HG02759 (cell line): ENCODE measurements at regions not wholly inside any gene's neighbourhood (a gene's known extent, or its start where the extent isn't known, plus 50 kb on each side); places are given as distances from the start of the nearest gene placed in this dataset.
"Not testable (repeated sequence)": the region's sequence is repeated elsewhere in the genome, so short reads cannot be mapped to it uniquely, and the experiment has no call there.

Experiments used
- ATAC-seq: cut with Tn5 transposase; IDR thresholded peaks from one replicate; pipeline ENCODE4 v1.9.1; 2021; ENCODE audit warnings: mild to moderate bottlenecking, moderate library complexity; ENCODE audit not compliant: unreplicated experiment

DNA sequence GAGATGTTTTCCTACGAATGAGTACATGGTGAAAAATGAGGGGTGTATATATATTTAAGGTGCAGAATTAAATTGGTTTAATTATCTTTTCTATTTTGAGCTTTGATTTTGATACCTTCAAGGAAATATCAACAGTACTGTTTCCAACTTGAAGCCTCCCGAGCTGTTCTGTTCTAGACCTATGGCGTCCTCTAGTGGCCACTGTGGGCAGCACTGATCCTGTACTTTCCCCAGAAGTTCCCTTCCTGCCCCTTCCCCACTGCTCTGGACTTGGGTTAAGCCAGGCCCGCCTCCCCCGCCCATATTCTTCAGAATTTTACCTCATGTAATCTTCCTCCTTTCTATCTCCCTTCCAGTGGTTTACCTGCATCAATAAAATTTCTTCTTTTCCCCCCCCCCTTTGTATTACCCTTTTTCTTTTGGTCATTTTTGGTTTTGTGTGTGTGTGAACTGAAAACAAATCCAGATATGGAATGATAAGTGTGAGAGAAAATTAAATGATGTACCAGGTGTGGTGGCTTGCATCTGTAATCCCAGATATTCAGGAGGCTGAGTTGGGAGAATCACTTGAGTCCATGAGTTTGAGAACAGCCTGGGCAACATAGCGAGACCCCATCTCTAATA is 1643.5 kb downstream of the TP53TG3F start:
- ATAC-seq, result no peak

DNA sequence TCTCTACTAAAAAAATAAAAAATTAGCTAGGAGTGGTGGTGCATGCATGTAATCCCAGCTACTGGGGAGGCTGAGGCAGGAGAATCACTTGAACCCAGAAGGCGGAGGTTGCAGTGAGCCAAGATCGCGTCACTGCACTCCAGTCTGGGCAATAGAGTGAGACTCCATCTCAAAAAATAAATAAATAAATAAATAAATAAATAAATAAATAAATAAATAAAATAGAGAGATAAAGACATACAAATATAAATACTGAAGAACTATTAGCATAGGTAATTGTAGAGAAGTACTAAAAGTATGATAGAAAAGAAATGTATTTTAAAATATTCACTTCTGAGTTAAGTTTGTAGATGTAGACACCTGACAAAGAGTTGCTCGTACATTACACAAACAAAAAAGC is 1652.4 kb downstream of the TP53TG3F start:
- not testable (repeated sequence) for ATAC-seq

DNA sequence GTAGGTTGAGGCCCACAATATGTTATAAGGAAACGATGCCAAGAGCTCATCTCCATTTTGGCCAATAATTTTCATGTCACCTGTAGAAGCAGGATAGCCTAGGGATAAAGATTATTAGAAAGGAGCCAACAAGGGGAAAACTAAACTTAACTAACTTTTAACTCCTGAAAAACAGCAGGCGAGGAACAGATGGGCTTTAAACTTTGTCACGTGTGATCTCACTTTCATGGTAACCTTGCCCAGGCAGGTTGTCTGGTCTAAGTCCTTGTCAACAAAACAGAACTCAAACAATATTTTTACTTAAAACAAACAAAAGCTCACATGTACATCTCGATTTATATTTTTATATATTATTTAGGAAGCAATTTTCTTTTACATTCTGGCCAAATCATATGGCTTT is 1672.0 kb downstream of the TP53TG3F start:
- no peak for ATAC-seq

DNA sequence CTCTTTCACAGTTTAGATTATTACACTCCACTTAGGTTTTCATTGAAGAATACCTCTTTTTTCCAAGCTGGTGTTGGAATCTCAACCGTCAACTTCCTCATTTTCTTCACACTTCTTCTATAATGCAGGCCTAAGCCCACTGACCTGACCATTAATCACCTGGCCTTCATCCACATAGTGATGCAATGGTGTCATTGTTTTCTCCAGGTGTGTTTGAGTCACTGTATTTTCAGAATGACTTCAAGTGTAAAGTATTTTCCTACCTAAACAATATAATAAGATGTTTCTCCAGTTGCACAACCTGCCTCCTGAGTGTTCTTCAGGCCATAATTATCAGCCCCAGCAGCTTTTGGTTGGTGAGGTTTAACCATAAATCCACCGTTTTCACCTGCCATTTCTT is 1675.1 kb downstream of the TP53TG3F start:
- ATAC-seq, result no peak

DNA sequence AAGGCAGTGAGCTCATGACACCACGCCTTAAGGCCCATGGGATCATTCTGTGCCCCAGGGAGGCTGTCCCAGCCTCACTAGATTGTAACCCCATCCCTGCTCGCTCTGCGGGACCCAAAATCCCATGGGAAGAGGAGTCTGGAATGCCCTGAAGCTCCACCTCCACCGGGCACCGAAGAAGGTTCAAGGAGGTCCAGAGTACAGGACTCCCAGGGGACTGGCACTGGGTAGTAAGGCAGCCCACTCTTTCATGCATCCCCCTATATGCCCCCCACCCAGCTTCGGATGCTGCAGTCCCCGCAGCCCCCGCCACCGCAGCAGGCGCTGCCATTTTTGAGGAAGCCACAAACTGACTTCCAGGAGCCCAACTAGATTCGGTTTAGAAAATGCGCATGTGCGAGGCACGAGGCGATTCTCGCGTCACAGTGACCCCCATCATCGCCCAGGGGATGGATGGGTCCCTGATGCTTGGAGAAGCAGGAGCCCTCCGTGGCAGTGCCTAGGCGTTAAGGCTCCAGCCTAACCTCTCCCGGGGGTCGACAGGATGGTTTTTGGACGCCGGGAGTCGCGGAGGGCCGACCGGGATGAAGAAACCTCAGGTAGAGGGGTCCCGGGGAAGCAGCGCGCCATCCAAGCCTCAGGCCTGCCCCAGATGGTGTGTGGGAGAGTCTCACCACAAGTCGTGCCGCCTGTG is 1681.0 kb downstream of the TP53TG3F start:
- no peak for ATAC-seq

DNA sequence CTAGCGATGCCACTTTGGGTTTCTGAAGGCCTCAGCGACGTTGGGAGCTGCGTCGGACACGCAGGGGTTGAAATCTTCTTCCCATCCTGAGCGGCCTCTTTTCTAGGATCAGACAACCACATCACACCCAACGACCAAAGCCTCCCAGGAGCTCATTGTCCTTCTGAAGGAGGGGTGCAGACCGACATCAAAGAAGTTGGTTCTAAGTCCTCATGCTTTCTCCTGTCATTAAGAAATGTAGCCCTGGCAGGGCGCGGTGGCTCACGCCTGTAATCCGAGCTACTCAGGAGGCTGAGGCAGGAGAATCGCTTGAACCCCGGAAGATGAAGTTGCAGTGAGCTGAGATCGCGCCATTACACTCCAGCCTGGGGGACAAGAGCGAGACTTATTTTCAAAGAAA is 1681.9 kb downstream of the TP53TG3F start:
- no peak for ATAC-seq

DNA sequence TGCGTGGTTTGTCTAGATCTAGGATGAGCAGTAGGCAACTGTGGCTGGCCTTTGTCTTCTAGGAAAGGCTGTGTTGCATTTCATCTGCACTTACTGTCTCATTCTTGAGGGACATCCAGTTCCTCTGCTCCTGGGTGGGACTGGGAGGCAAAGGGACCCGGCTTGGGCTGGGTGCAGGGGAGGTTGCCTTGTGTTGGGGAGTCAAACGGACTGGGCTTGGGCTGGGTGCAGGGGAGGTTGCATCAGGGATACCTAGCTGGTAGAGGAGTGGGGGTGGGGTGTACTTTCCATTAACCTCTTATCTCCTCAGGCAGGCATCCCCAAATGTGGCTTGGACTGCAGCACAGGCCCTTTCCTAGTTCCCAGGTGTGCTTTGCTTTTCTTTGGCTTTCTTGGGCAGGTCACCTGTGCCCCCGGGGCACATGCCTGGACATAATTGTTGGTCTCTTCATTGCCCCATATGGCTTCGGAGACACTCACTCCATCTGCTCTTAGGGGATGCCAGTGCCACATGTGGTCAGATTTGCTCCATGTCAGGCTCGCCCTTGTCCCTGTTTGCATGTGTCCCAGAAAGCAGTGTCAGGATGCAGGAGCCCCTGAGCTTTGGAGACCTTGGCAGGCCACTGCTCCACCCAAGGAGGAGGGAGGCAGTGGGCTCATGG is 1682.9 kb downstream of the TP53TG3F start:
- ATAC-seq, result no peak

DNA sequence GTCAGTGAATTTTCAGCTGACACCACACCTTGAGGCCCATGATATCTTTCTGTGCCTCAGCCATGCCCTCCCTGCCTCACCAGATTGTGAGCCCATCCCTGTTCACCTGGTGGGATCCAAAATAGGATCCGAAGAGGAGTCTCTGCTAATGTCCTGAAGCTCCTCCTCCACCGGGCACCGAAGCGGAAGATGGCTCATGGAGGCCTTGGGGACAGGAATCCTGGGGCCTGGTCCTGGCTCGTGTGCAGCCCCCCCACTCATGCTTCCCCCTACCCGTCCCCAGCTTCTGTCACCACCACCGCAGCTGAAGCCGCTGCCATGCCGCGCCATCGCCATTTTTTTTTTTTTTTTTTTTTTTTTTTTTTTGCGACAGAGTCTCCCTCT is 1683.4 kb downstream of the TP53TG3F start:
- no peak for ATAC-seq

DNA sequence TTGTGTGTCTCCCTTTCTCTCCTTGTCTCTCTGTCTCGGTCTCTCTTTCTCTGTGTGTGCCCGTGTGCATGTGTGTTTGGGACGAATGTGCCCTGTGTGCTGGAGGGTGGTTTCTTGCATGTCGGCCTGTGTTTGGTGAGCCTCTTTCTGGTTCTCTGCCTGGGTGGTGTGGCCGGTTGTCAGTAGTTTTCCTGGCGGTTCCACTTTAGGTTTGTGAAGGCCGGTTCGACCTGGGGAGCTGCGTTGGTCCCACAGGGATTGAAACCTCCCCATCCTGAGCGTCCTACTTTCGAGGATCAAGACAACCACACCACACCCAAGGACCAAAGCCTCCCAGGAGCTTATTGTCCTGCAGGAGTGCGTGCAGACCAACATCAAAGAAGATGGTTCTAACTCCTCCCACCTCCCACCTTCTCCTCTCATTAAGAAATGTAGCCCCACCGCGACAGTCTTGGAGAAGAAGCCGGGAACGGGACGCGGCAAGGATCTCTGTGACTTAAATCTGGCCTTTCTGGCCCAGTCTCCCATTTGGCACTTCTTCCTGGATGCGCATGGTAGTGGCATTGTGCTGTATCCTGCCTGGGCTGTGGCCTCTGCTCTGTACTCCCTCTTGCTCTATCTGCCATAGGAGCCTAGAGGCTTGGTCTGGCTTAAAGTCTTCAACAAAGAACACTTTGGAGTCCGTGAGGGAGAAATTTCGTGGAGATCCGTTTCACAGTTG is 1685.0 kb downstream of the TP53TG3F start:
- no peak for ATAC-seq

DNA sequence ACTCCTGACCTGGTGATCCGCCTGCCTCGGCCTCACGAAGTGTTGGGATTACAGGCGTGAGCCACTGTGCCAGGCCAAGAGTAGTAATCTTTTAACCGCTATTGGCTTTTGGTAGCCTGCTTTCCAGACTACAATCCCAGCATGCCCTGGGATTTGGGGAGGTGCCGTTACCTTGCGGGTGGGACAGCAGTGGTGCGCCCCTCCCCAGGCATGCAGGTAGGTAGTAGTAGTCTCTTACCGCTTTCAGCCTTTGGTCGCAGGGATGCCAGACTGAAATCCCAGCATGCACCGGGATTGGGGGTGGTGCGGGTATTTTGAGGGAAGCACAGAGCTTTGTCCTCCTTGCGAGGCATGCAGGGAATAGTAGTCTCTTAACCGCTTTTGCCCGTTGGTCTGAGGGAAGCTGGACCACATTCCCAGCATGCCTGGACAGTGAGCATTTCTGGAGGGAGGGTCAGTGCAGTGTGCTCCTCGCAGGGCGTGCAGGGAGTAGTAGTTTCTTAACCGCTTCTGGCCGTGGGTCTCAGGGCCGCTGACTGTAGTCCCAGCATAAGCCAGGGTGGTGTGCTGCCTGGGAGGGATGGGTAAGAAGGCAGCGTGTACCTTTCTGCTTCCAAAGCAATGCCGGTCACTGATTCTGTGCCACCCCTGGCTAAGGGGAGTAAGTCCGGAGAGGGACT is 1686.8 kb downstream of the TP53TG3F start:
- ATAC-seq, result no peak

DNA sequence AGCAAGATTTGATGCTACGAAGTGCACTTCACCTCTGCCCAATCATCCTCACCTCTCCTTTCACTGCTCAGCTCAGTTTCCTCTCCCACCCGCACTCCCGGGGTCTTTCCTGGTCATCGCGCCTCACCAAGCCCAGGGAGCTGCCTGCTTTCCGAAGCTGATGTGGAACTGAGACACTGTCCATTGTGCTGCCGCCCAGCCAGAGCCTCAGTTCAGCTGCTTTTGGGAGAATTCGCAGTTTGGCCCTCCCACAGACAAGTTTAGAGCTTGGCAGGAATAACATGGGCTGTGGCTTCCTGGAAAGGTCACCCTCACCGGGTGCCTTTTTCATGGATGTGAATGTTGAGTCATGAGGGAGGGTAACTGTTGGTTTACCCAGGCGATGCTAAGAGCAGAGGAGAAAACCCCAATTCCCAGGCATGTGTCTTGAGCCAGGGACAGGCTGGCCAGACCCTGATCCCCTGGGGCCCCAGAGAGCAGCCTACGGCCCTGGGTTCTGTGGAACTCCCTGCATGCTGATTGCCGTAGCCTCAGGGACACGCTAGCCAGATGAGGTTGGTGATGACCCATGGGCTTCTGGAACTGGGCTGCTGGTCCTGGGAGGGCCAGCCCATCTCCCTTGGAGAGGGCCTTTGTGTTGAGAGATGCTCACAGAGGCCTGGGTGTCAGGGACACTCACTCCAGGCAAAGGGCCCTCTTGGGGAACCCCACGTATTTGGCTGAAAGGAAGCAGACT is 1687.5 kb downstream of the TP53TG3F start:
- no peak for ATAC-seq

DNA sequence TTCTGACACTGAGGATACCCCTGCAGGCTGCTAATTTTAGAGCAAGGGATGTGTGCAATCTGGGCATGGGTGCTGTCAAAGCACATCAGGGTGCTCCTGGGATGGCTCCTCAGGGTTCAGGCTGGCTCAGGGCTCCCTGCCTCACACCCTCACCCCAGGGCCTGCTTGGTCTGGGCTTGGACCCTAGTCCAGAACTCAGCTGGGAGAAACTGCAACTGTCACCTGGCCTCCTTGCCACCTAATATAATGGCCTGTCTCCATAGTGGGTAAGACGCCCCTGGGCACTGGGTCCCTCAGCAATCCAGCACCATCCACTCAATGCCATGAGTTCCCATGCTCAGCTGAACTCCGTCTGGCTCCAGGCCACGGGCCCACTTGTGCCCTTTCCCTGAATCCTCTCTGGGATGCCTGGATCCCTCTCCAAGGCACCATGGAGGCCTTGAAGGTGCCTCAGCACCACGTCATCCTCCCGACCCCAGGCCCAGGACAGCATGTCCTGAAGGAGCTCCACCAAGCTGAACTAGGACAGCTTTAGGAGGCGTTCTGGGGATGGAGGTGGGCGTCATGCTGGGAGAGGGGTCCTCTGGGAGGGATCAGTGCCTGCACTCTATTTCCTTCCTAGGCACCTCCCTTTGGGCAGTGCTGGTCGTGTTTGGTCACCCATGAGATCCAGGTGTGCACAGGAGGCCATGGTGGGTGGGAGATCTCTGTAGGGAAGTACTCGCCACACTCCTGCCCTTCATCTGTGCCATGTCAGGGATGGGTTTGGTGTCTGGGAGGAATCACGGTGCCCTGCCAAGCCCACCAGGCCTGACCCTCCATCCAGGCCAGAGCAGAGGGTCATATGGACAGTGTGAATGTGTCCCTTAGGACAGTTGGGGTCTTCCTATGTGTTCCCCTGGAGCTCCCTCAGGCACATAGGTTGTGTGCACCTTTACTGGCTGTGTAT is 1688.4 kb downstream of the TP53TG3F start:
- no peak for ATAC-seq

DNA sequence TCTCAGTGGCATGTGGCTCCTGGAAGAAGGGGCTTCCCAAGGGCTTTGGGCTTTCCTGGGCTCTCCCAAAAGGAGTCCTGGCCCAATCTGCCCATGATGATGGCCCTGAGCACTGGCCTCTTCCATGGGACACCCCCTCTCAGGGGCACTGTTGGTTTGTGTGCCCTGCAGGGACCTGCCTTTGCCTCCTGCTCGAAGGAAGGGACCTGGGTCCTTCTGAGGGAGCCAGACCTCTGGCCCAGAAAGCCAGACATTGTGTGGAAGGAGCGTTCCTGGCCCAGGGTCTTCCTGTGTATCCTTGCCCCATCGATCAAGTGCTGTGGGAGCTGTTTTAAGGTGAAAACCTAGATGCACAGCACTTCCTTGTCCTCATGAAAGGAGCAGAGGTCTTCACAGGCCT is 1689.3 kb downstream of the TP53TG3F start:
- no peak for ATAC-seq

DNA sequence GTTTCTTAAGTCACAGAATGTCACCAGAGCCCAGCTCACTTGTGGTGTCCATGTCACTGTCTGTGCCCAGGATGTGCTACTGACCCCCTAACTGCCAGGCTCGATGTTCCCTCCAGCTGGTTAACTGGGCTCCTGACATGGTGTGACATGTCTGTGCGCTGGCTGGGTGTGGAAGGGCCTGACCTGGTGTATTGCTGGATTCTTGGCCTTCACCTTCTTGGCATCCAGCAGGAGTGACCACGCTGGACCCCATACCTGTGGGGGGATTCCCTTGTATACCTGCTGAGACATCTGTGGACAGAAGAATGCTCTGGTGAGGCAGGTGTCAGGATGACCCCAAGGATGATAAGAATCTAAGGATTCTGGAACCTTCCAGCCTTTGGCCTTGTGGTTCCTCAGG is 1690.1 kb downstream of the TP53TG3F start:
- ATAC-seq, result no peak

DNA sequence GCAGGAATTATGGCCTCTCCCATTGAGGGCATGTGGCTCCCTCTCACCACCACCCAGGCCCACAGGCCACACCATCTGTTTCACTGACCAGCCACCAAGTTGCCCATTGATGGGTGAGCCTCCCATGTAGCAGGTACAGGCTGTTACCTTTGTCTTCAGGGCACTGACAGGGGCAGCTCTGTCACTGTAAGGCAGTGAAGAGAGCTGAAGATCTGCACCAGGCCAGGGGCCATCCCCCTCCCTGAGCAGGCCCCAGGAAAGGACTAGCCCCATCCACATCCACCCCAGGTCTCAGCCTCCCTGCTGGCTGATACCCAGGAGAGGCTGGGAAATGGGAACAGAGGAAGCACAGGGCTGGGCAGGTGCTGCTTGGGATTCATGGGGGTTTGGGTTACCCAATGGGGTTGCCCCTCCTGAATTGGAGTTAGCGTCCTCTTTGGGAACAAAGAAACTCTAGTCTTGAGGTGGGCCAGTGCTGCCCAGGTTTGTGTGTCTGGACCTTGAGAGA is 1691.4 kb downstream of the TP53TG3F start:
- no peak for ATAC-seq

DNA sequence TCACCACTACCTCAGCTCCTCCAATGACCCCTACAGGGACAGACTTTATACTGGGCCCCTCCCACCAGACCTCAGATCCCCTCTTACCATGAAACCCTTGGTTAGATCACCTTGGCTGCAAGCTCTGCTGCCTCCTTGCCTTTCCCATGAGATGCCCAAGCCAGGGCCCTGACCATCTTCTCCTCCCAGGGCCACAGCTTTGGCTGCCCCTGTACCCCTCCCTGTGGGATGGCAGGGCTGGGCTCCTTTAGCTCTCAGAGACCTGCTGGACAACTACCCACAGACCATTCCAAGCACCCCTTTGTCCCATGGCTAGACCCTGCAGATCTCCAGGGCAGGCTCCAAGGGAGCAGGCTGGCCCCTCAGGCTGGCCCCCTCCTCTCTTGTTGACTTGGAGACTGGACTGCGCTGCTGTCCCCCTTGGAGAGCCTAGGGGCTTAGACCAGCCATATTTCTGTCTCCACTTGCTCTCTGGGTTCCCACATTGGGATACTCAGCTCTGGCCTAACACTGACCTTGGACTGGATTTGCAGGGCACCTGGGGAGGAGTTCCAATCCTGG is 1692.7 kb downstream of the TP53TG3F start:
- no peak for ATAC-seq

DNA sequence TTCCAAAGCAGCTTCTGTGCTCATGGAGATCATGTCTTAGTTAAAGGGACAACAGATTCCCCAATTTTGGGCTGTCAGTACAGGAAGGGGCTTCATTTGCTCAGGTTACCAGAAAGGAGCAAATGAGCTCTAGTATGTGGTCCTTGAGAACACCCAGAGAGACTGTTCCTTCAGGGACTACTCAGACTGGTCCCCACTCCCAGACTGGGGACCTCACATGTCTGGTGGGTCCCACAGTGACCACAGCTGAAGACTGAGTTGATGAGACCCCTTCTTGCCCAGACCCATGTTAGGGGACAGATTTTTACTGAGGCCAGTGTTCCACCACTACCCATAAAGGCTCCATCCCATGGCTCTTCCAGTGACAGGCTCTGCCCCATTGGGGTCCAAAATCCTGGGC is 1695.2 kb downstream of the TP53TG3F start:
- ATAC-seq, result no peak

DNA sequence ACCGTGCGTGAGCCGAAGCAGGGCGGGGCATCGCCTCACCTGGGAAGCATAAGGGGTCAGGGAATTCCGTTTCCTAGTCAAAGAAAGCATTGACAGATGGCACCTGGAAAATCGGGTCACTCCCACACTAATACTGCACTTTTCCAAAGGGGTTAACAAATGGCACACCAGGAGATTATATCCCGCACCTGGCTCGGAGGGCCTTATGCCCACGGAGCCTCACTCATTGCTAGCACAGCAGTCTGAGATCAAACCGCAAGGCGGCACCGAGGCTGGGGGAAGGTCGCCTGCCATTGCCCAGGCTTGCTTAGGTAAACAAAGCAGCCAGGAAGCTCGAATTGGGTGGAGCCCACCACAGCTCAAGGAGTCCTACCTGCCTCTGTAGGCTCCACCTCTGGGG is 1698.1 kb downstream of the TP53TG3F start:
- ATAC-seq, result not testable (repeated sequence)

DNA sequence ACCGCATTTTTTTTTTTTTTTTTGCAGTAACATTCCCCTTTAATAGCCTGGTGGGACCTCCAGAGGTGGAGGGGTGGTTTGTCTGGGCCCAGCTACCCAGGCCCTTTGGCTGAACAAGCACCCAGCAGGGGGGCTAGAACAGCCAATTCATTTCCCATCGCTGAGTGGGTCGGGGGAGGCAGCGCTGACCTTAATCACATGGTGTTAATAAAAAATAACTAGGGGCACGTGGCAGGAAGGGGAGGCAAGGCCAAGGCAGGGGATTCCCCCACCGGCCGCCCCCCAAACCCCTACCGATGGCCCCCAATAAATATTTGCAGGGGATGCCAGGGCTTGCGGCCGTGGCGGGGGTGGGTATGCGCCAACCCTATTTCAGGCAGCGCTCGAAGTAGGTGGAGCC is 1709.9 kb downstream of the TP53TG3F start:
- not testable (repeated sequence) for ATAC-seq
